Glutamatergic neuron (in vitro differentiated cells): ENCODE measurements at regions not wholly inside any gene's neighbourhood (a gene's known extent, or its start where the extent isn't known, plus 50 kb on each side); places are given as distances from the start of the nearest gene placed in this dataset.

Experiments used
- DNase-seq: peaks from one replicate; pipeline ENCODE4 v3.0.0; 2022
- H3K27ac Mint-ChIP-seq: one replicate; pipeline ENCODE4 v1.8.0; 2020; ENCODE audit warnings: mild to moderate bottlenecking, mixed read lengths, inconsistent platforms; ENCODE audit not compliant: unreplicated experiment
- H3K27me3 Mint-ChIP-seq: one replicate; pipeline ENCODE4 v1.8.0; 2020; ENCODE audit warnings: mild to moderate bottlenecking, moderate library complexity, mixed read lengths, inconsistent platforms; ENCODE audit not compliant: unreplicated experiment
- H3K36me3 Mint-ChIP-seq: one replicate; pipeline ENCODE4 v1.8.0; 2020; ENCODE audit warnings: mild to moderate bottlenecking, mixed read lengths, inconsistent platforms; ENCODE audit not compliant: unreplicated experiment
- H3K4me1 Mint-ChIP-seq: one replicate; pipeline ENCODE4 v1.8.0; 2020; ENCODE audit warnings: mild to moderate bottlenecking, low read depth, mixed read lengths, inconsistent platforms; ENCODE audit not compliant: unreplicated experiment
- H3K4me3 Mint-ChIP-seq: one replicate; pipeline ENCODE4 v1.8.0; 2020; ENCODE audit warnings: mild to moderate bottlenecking, mixed read lengths, inconsistent platforms; ENCODE audit not compliant: unreplicated experiment
- H3K9me3 Mint-ChIP-seq: one replicate; pipeline ENCODE4 v1.8.0; 2020; ENCODE audit warnings: mild to moderate bottlenecking, moderate library complexity, mixed read lengths, inconsistent platforms; ENCODE audit not compliant: unreplicated experiment
- CTCF ChIP-seq: fragments of 200-600 bp; sonication (generic); IDR thresholded peaks from one replicate; pipeline ENCODE4 v1.5.0; 2021; ENCODE audit not compliant: partially characterized antibody, unreplicated experiment

GRCh38 chr5:42285230-42285629, 138.0 kb upstream of the GHR start:
- H3K36me3 Mint-ChIP-seq, result no peaks in the 10 kb centered on the region
- DNase-seq, result no peak
- H3K9me3 Mint-ChIP-seq, result no peaks in the 10 kb centered on the region
- no peak for TF ChIP-seq CTCF
- H3K27ac Mint-ChIP-seq, result no peak overlapping the region
- no peaks in the 10 kb centered on the region for H3K4me1 Mint-ChIP-seq
- no peaks in the 10 kb centered on the region for H3K27me3 Mint-ChIP-seq
- no peak overlapping the region for H3K4me3 Mint-ChIP-seq

- Mint-ChIP-seq H3K36me3 (no peaks in the 10 kb centered on the region), H3K4me1 (no peaks in the 10 kb centered on the region), H3K27ac (no peak overlapping the region), H3K9me3 (peaks cover 2% of the 10 kb centered on the region), H3K4me3 (no peak overlapping the region), H3K27me3 (no peaks in the 10 kb centered on the region)
- TF ChIP-seq CTCF, result no peak
- DNase-seq, result no peak
Observed at GRCh38 chr5:42300496-42300895, 122.7 kb upstream of the GHR start.

GRCh38 chr5:42301349-42301748, 121.9 kb upstream of the GHR start:
- no peak for DNase-seq
- Mint-ChIP-seq H3K27ac (no peak overlapping the region), H3K4me1 (no peaks in the 10 kb centered on the region), H3K9me3 (peaks cover 2% of the 10 kb centered on the region), H3K36me3 (no peaks in the 10 kb centered on the region), H3K4me3 (no peak overlapping the region), H3K27me3 (no peaks in the 10 kb centered on the region)
- TF ChIP-seq CTCF, result no peak

- Mint-ChIP-seq H3K27me3 (no peaks in the 10 kb centered on the region), H3K4me1 (no peaks in the 10 kb centered on the region), H3K36me3 (no peaks in the 10 kb centered on the region), H3K9me3 (peaks cover 2% of the 10 kb centered on the region), H3K27ac (no peak overlapping the region), H3K4me3 (no peak overlapping the region)
- no peak for DNase-seq
- TF ChIP-seq CTCF, result no peak
Observed at GRCh38 chr5:42302186-42302585, 121.1 kb upstream of the GHR start.

GRCh38 chr5:42306287-42306686, 117.0 kb upstream of the GHR start:
- Mint-ChIP-seq H3K27ac (no peak overlapping the region), H3K4me3 (no peak overlapping the region), H3K4me1 (no peaks in the 10 kb centered on the region), H3K9me3 (no peaks in the 10 kb centered on the region), H3K36me3 (no peaks in the 10 kb centered on the region), H3K27me3 (no peaks in the 10 kb centered on the region)
- no peak for TF ChIP-seq CTCF
- no peak for DNase-seq
